Activated naive CD4-positive, alpha-beta T cell treated with anti-CD3 and anti-CD28 coated beads, Interleukin-2, amount 10 ng/mL, durations not matched to agents 7 days and 5 days (primary cell): ENCODE measurements at regions not wholly inside any gene's neighbourhood (a gene's known extent, or its start where the extent isn't known, plus 50 kb on each side); places are given as distances from the start of the nearest gene placed in this dataset.

ENCODE experiments used
- CTCF ChIA-PET: fragments of 350-600 bp; sonication (Branson Sonifier 250); formaldehyde crosslinking; loops from one replicate; lab custom pipeline; 2021; ENCODE audit warnings: antibody characterized with exemption; lab: Charles Lee
- DNase-seq: peaks from one replicate; pipeline ENCODE4 v3.0.0-alpha.2; 2020
- H3K27ac Mint-ChIP-seq: one replicate; pipeline ENCODE4 v1.8.0; 2021; ENCODE audit warnings: mild to moderate bottlenecking, moderate library complexity, mixed read lengths
- H3K27me3 Mint-ChIP-seq: one replicate; pipeline ENCODE4 v1.8.0; 2021; ENCODE audit warnings: mild to moderate bottlenecking, mixed read lengths
- H3K36me3 Mint-ChIP-seq: one replicate; pipeline ENCODE4 v1.8.0; 2021; ENCODE audit warnings: mixed read lengths
- H3K4me1 Mint-ChIP-seq: one replicate; pipeline ENCODE4 v1.8.0; 2021; ENCODE audit warnings: mixed read lengths
- H3K4me3 Mint-ChIP-seq: one replicate; pipeline ENCODE4 v1.8.0; 2021; ENCODE audit warnings: mild to moderate bottlenecking, moderate library complexity, mixed read lengths
- H3K9me3 Mint-ChIP-seq: one replicate; pipeline ENCODE4 v1.8.0; 2021; ENCODE audit warnings: mixed read lengths

DNA sequence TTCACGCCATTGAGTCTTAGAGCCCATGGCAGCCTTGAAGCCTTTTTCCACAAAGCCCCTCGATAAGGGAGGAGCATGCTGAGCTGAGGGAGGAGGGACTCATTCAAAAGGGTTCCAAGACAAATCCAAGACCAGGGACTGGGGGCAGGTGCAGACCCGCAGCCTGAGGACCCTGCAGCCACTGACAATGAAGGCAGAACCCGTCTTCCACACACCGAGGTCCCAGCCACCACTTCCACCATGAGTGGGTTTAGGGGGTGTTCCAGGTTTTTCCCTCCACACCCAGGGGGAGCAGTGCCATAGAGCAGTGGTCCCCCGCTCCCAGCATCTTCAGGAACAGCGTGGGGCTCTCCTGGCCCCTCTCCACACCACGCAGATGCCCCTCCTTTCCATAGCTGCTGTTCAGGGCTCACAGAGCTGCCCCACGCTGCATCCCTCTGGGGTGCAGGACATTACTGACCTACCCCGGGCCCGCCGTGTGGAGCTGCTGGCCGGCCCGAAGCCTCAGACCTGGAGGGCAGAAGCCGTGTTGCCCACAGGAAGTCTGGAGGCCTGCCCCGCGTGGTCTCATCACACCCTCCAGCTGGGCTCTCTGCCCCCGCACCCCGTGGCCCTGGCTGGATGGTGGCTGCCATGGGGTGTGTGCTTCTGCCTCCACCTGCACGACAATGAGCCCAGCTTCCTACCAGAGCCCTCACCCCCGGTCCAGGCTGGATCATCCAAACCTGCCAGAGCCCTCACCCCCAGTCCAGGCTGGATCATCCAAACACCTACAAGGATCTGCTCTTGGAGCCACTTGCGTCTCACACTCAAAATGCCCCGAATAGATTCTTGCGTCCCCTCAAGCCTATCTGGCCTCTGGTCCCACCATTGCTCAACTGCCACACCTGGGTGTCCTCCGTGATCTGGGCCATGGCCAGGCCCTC, 220.0 kb upstream of the TCERG1L start:
- no peaks in the 10 kb centered on the region for H3K27me3 Mint-ChIP-seq
- H3K9me3 Mint-ChIP-seq = no peaks in the 10 kb centered on the region
- no peak for DNase-seq
- H3K4me3 Mint-ChIP-seq = no peak overlapping the region
- CTCF ChIA-PET = no interaction called here
- H3K4me1 Mint-ChIP-seq = no peaks in the 10 kb centered on the region
- no peak overlapping the region for H3K27ac Mint-ChIP-seq
- no peaks in the 10 kb centered on the region for H3K36me3 Mint-ChIP-seq

DNA sequence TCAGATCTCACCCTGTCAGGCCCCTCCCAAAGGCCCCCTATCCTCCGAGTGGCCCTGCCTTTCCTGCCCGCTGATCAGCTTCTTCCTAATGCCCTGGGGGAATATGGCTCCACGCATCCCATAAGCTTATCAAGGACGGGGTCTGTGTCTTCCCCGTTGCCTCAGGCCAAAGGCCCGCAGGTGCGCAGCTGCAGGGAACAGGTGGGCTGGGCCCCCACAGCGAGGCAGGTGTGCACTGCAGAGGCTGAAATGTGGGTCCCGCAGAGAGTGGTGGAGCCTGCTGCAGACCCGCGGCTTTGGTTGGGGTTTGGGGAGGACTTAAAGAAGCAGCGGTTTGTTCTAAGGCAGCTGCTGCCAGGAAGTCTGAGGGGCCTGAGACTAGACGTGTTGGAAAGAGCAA, 220.8 kb upstream of the TCERG1L start:
- Mint-ChIP-seq H3K9me3 (no peaks in the 10 kb centered on the region), H3K27me3 (no peaks in the 10 kb centered on the region), H3K4me3 (no peak overlapping the region), H3K27ac (no peak overlapping the region), H3K4me1 (no peaks in the 10 kb centered on the region), H3K36me3 (no peaks in the 10 kb centered on the region)
- CTCF ChIA-PET = no interaction called here
- DNase-seq = no peak

DNA sequence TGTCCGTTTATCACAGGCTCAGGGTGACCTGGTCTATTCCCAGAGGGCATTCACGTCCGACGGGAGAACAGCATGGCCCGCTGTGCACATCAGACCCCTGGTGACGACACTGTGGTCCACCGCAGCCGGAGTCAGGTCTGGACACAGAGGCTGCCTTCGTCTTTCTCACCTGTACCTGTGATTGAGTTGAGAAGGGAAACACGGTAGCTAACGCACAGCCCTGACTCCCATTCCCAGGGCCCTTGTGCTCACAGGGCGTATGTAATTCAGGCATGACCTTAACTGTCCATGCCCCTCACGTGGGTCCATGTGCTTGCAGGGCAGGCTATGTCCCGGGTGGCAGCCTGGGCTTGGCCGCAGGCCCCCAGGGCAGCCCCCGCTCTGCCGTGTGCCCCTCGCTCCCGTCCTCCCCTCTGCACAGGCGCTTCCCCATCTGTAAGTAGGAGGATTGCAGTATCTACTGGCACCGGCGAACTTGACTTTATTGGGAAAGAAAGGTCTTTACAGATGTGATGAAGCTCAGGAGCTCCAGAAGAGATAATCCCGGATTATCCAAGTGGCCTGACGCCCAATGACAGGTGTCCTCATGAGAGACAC, 221.3 kb upstream of the TCERG1L start:
- no peaks in the 10 kb centered on the region for H3K4me1 Mint-ChIP-seq
- CTCF ChIA-PET = no interaction called here

DNA sequence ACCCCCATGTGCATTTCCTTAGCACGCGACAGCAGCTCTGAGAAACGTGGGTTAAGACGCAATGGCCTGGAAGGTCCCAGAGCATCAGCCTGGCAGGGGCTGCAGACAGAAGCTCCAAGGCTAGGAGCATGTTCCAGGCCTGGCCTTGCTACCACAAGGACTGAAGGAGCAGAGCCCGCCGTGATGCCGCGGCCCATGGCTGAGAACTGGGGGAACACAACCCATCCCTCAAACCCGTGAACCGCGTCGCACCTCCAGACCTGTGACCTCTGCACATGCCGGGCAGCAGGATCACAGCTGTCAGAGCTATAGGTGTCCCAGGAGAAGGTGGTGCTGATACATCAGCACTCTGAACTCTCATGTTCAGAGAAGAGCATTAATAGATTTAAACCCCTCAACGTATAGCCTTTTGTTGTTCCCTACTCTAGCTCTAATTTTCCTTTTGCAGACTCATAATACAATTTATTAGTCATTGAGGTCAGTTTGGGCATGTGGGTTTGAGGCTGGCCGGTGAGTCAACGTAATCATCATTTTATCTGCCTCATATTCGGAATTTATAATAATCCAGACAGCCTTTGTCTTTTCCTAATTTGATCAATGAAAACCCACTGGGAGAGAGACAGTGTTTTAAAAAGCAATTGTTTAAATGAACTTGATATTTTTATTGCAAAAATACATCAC, 222.5 kb upstream of the TCERG1L start:
- H3K4me1 Mint-ChIP-seq = no peaks in the 10 kb centered on the region
- no peaks in the 10 kb centered on the region for H3K27me3 Mint-ChIP-seq
- no peak overlapping the region for H3K27ac Mint-ChIP-seq
- no peak for DNase-seq
- CTCF ChIA-PET = no interaction called here
- H3K36me3 Mint-ChIP-seq = no peaks in the 10 kb centered on the region
- H3K9me3 Mint-ChIP-seq = no peaks in the 10 kb centered on the region
- no peak overlapping the region for H3K4me3 Mint-ChIP-seq

More for the DNA sequence above, 221.3 kb upstream of the TCERG1L start:
- no peaks in the 10 kb centered on the region for H3K9me3 Mint-ChIP-seq
- H3K27ac Mint-ChIP-seq = no peak overlapping the region
- no peak for DNase-seq
- H3K27me3 Mint-ChIP-seq = no peaks in the 10 kb centered on the region
- no peaks in the 10 kb centered on the region for H3K36me3 Mint-ChIP-seq
- no peak overlapping the region for H3K4me3 Mint-ChIP-seq

DNA sequence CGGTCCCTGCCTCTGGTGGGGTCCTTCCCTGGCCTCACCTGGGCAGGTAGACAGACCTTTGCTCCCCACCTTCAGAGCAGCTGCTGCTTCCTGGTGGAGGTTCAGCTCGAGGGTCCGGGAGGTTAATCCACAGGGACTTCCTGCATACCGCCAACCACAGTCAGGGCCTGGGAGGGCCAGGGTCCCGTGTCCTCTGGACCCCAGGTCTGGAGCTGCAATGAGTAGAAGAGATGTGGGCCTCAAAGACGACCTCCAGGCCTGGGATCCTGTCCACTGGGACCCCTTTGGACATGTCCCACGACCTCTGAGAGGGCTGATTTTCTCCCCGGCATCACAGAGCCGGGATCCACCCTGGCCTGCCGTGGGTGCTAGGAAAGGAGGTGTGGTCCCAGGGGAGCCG, 223.3 kb upstream of the TCERG1L start:
- Mint-ChIP-seq H3K9me3 (no peaks in the 10 kb centered on the region), H3K27ac (no peak overlapping the region), H3K36me3 (no peaks in the 10 kb centered on the region), H3K4me1 (no peaks in the 10 kb centered on the region), H3K4me3 (no peak overlapping the region), H3K27me3 (no peaks in the 10 kb centered on the region)
- CTCF ChIA-PET = no interaction called here
- no peak for DNase-seq

DNA sequence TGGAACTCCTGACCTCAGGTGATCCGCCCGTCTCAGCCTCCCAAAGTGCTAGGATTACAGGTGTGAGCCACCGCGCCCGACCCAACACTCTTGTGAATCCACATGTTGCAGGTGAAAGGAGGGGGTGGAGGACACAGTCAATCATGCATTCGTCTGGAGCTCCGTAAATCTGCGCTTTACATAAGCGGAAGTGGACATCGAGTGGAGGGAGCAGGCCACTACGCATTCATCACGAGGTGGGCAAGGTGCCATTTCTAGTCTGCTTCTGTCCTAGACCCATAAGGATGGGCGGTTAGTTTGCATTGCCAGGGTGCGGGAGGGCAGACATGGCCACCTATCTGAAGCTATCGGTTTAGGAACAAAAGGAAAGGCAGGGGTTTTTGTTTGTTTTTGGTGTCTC, 225.2 kb upstream of the TCERG1L start:
- H3K4me3 Mint-ChIP-seq = no peak overlapping the region
- H3K36me3 Mint-ChIP-seq = no peaks in the 10 kb centered on the region
- DNase-seq = no peak
- CTCF ChIA-PET = no interaction called here
- no peaks in the 10 kb centered on the region for H3K9me3 Mint-ChIP-seq
- H3K4me1 Mint-ChIP-seq = no peaks in the 10 kb centered on the region
- H3K27me3 Mint-ChIP-seq = no peaks in the 10 kb centered on the region
- H3K27ac Mint-ChIP-seq = no peak overlapping the region

DNA sequence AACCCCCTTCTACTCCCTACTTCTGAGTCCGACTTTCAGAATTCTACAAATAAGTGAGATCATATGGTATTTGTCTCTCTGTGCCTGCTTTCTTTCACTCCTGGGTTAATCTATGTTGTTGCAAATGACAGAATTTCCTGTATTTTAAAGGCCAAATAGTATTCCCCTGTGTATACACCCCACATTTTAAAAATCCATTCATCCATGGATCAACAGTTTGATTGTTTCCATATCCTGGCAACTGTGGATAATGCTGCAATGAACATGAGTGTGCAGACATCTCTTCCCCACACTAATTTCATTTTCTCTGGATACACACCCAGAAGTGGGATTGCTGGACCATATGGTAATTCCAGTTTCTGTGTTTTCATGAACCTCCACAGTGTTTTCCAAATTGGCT, 225.8 kb upstream of the TCERG1L start:
- CTCF ChIA-PET = no interaction called here

DNA sequence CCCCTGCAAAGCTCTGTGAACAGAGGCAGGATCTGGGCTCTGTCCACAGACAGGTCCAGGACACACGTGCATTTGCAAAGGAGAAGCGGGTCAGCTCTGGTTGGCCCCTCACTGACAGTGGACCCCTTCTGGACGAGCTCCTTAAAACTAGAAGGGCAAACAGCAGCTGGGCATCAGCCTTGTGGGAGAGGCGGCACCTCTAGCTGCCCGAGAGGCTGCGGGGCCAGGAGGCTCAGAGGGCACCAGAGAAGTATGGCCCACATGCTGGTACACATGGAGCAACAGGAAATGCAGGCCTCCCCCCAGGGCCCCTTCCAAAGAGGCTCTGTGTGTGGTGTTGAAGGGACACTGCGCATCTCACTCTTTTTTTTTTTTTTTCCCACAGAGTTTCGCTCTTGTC, 233.0 kb upstream of the TCERG1L start:
- Mint-ChIP-seq H3K27ac (no peak overlapping the region), H3K36me3 (no peaks in the 10 kb centered on the region), H3K9me3 (no peaks in the 10 kb centered on the region), H3K4me1 (no peaks in the 10 kb centered on the region), H3K4me3 (no peak overlapping the region), H3K27me3 (no peaks in the 10 kb centered on the region)
- CTCF ChIA-PET = no interaction called here
- DNase-seq = no peak

More for the DNA sequence above, 225.8 kb upstream of the TCERG1L start:
- no peak overlapping the region for H3K4me3 Mint-ChIP-seq
- no peak overlapping the region for H3K27ac Mint-ChIP-seq
- no peaks in the 10 kb centered on the region for H3K9me3 Mint-ChIP-seq
- no peaks in the 10 kb centered on the region for H3K27me3 Mint-ChIP-seq
- no peaks in the 10 kb centered on the region for H3K4me1 Mint-ChIP-seq
- no peaks in the 10 kb centered on the region for H3K36me3 Mint-ChIP-seq
- no peak for DNase-seq

DNA sequence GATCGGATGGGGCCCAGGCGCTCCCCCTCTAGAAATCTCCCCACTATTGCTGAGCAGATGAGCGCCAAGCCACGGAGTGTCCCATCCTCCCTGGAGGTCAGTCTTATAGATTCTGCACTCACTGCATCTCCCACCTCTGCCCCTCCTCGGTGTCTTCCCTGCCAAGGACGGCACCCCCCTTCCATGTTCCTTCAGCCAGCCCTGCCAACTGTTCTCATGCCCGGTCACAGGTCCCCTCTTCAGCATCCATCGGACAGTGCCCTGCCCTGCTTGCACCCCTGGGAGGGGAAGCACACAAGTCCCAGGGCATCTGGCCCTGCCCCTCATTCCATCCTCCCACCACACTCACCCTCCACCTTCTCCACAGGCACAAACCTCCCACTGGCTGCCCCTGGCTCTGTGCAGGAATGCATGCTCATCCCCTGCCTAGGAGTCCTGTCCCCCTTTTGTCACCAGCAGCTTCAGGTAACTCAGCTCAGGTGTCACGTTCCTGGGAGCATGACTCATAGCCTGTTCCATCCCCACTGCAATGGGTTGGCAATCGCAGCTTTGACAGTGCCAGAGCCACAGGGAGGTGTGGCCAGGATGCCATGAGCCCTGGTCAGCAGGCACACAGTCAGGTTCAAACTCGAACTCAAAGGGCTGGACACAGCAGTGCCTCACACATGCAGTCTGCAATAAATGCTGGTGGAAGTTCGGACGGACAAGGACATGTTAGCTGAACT, 234.7 kb upstream of the TCERG1L start:
- Mint-ChIP-seq H3K27me3 (no peaks in the 10 kb centered on the region), H3K4me3 (no peak overlapping the region), H3K27ac (no peak overlapping the region), H3K9me3 (no peaks in the 10 kb centered on the region), H3K36me3 (no peaks in the 10 kb centered on the region), H3K4me1 (no peaks in the 10 kb centered on the region)
- CTCF ChIA-PET = no interaction called here
- no peak for DNase-seq

DNA sequence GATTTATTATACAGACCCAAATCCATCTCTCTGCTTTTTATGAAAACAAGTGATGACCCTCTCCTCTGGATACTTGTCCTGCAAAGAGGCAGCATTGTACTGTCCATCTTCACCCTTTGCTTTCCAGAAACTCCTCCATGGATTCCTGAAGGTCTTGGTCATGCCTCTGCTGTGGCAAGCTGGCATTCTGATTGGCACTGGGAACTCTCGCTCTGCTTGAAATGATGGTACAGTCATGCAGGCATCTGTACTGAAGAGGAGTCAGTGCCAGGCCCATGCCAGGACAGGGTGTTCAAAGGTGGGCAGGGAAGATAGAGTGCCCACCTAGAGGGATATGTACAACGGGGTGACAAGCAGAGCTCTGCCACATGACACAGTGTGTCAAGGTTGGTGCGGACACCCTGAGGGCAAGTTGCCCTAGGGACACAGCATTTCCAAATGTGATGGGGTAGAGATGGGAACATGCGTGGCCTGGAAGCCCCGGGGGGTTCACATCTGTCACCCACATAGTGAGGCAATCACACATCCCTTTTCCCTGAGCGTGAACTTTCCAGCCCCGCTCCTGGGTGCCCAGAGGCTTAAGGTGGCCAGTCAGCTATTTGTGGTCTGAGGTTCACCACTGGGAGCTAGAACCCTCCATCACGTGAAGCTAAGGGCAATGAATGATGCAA, 235.7 kb upstream of the TCERG1L start:
- CTCF ChIA-PET = no interaction called here
- DNase-seq = no peak
- Mint-ChIP-seq H3K27ac (no peak overlapping the region), H3K36me3 (no peaks in the 10 kb centered on the region), H3K27me3 (no peaks in the 10 kb centered on the region), H3K4me3 (no peak overlapping the region), H3K4me1 (no peaks in the 10 kb centered on the region), H3K9me3 (no peaks in the 10 kb centered on the region)

DNA sequence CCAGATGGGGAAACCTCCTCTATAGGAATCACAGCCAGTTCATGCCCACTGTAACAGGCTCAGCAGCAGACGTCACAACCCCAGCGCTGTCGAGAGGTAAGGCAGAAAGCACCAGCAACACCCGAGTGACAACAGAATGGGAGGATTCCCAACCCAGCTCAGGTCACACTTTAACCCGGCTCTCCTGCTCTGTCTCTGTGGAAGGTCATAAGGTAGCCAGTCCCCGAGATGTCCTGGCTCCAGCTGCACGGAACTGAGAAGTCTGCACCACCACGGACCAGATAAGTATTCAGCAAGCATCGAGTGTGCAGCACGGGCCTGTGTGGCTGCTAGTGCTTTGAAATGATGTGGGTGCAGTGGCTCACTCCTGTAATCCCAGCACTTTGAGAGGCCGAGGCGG, 236.7 kb upstream of the TCERG1L start:
- CTCF ChIA-PET = no interaction called here
- no peak overlapping the region for H3K27ac Mint-ChIP-seq
- H3K27me3 Mint-ChIP-seq = no peaks in the 10 kb centered on the region
- no peak overlapping the region for H3K4me3 Mint-ChIP-seq
- no peak for DNase-seq
- H3K9me3 Mint-ChIP-seq = no peaks in the 10 kb centered on the region
- H3K36me3 Mint-ChIP-seq = no peaks in the 10 kb centered on the region
- H3K4me1 Mint-ChIP-seq = no peaks in the 10 kb centered on the region

DNA sequence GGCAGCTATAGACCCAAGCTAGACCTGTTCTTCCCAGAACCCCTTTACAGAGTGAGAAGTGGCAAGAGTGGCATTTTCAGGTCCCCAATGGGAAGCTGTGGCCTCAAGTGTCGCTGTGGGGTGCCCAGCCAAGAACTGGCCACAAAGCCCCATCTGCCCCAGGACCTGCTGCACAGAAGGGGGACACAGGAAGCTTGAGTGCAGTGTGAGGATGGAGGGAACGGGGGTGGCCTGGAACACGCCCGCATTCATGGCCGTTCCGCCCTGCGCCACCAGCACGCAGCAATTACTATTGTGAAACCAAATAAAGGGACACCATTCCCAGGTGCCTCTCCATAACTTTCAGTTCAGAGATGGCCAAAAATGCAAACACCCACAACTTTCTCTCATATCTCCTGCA, 237.6 kb upstream of the TCERG1L start:
- Mint-ChIP-seq H3K4me3 (no peak overlapping the region), H3K27ac (no peak overlapping the region), H3K9me3 (no peaks in the 10 kb centered on the region), H3K36me3 (no peaks in the 10 kb centered on the region), H3K27me3 (no peaks in the 10 kb centered on the region), H3K4me1 (no peaks in the 10 kb centered on the region)
- DNase-seq = no peak
- CTCF ChIA-PET = no interaction called here

DNA sequence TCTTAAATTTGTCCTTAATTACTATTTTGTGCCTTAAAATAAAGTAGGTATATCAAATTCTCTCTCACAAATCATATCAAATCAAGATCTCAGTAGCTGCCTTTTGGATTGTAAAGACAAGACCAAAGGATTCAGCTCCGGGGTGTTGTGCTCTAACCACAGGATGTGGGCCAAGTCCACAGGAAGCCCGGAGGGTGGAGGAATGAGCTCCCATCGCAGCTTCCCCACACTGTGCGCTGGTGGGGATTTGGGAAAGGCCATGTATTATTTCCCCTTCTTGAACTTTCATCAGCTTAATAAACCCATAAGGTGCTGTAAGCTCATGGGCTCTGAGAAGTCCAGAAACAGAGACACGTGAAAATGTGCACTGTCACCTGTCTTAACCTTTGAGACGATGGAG, 241.6 kb upstream of the TCERG1L start:
- CTCF ChIA-PET = no interaction called here
- Mint-ChIP-seq H3K4me1 (no peaks in the 10 kb centered on the region), H3K4me3 (no peak overlapping the region)

DNA sequence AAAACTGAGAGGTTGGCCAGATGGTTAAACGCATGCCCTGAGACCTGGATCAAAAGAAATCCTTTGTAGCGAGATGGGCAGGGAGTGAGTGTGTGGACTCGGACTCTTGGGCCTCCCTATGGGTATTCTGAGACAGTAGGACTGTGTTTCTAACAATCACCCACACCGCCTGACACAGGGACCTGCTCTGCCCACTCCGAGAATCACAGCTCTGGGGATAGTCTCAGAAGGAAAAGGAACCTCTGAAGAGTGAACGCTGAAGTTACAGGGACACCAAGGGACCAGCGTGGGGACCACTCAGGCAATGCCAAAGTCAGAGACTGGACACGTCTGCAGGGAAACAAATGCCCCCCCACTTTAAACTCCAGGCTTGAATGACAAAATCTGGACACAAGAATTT, 242.1 kb upstream of the TCERG1L start:
- Mint-ChIP-seq H3K36me3 (no peaks in the 10 kb centered on the region), H3K4me3 (no peak overlapping the region), H3K9me3 (no peaks in the 10 kb centered on the region), H3K27ac (no peak overlapping the region), H3K27me3 (no peaks in the 10 kb centered on the region), H3K4me1 (no peaks in the 10 kb centered on the region)
- no peak for DNase-seq
- CTCF ChIA-PET = no interaction called here

More for the DNA sequence above, 241.6 kb upstream of the TCERG1L start:
- H3K27ac Mint-ChIP-seq = no peak overlapping the region
- no peaks in the 10 kb centered on the region for H3K9me3 Mint-ChIP-seq
- H3K27me3 Mint-ChIP-seq = no peaks in the 10 kb centered on the region
- no peak for DNase-seq
- no peaks in the 10 kb centered on the region for H3K36me3 Mint-ChIP-seq
